KMS-11 (cell line): ENCODE measurements at regions not wholly inside any gene's neighbourhood (a gene's known extent, or its start where the extent isn't known, plus 50 kb on each side); places are given as distances from the start of the nearest gene placed in this dataset.

ENCODE experiments used
- H2AFZ ChIP-seq: fragments of 200-600 bp; sonication (generic); 2 replicates; pipeline ENCODE4 v1.6.1; 2016; ENCODE audit warnings: antibody characterized with exemption, mixed run types, low read depth
- H3K27ac ChIP-seq: fragments of 200-600 bp; sonication (generic); 2 replicates; pipeline ENCODE4 v1.6.1; 2016; ENCODE audit warnings: mild to moderate bottlenecking, mixed run types
- H3K27me3 ChIP-seq: fragments of 200-600 bp; sonication (generic); 2 replicates; pipeline ENCODE4 v1.6.1; 2017; ENCODE audit warnings: mild to moderate bottlenecking, low read depth, mixed run types, moderate library complexity; ENCODE audit not compliant: insufficient read depth
- H3K36me3 ChIP-seq: fragments of 200-600 bp; sonication (generic); 2 replicates; pipeline ENCODE4 v1.6.1; 2017; ENCODE audit warnings: mild to moderate bottlenecking, mixed run types; ENCODE audit not compliant: insufficient read depth
- H3K4me1 ChIP-seq: fragments of 200-600 bp; sonication (generic); 2 replicates; pipeline ENCODE4 v1.6.1; 2016; ENCODE audit warnings: mild to moderate bottlenecking, low read depth, mixed run types; ENCODE audit not compliant: poor library complexity, severe bottlenecking
- H3K4me2 ChIP-seq: fragments of 200-600 bp; sonication (generic); 2 replicates; pipeline ENCODE4 v1.7.0; 2016; ENCODE audit warnings: mild to moderate bottlenecking, mixed run types
- H3K4me3 ChIP-seq: fragments of 200-600 bp; sonication (generic); IDR thresholded peaks from 2 replicates; pipeline ENCODE4 v1.6.1; 2017; ENCODE audit warnings: low read depth, low read length, mixed read lengths; ENCODE audit not compliant: insufficient read depth
- H3K79me2 ChIP-seq: fragments of 200-600 bp; sonication (generic); 2 replicates; pipeline ENCODE4 v1.6.1; 2016; ENCODE audit warnings: low read depth, mixed run types; ENCODE audit not compliant: insufficient read depth
- H3K9ac ChIP-seq: fragments of 200-600 bp; sonication (generic); 2 replicates; pipeline ENCODE4 v1.6.1; 2016; ENCODE audit warnings: mild to moderate bottlenecking, mixed run types
- H4K20me1 ChIP-seq: fragments of 200-600 bp; sonication (generic); 2 replicates; pipeline ENCODE4 v1.6.1; 2016; ENCODE audit warnings: mild to moderate bottlenecking, mixed run types; ENCODE audit not compliant: insufficient read depth
- CTCF ChIP-seq: fragments of 200-600 bp; sonication (generic); conservative IDR thresholded peaks from 2 replicates; pipeline ENCODE4 v1.6.1; 2017; ENCODE audit warnings: low read depth, mild to moderate bottlenecking, antibody characterized with exemption, low read length, moderate library complexity, mixed read lengths

GRCh38 chr13:111401151-111401550 lies 80.7 kb downstream of the TEX29 start:
- Histone ChIP-seq H3K9ac (no peak overlapping the region), H3K27ac (no peak overlapping the region), H2AFZ (no peak overlapping the region), H3K27me3 (no peaks in the 10 kb centered on the region), H3K4me2 (no peak overlapping the region), H3K79me2 (no peaks in the 10 kb centered on the region), H3K36me3 (no peaks in the 10 kb centered on the region), H3K4me3 (no peak overlapping the region), H4K20me1 (no peaks in the 10 kb centered on the region), H3K4me1 (no peaks in the 10 kb centered on the region)
- no peak for TF ChIP-seq CTCF

GRCh38 chr13:111401755-111402154 lies 81.3 kb downstream of the TEX29 start:
- Histone ChIP-seq H3K9ac (no peak overlapping the region), H3K27me3 (no peaks in the 10 kb centered on the region), H3K36me3 (no peaks in the 10 kb centered on the region), H3K27ac (no peak overlapping the region), H3K4me2 (no peak overlapping the region), H3K4me1 (no peaks in the 10 kb centered on the region), H2AFZ (no peak overlapping the region), H3K79me2 (no peaks in the 10 kb centered on the region), H4K20me1 (no peaks in the 10 kb centered on the region), H3K4me3 (no peak overlapping the region)
- TF ChIP-seq CTCF = no peak

GRCh38 chr13:111402441-111402840 lies 82.0 kb downstream of the TEX29 start:
- H3K36me3 ChIP-seq = no peaks in the 10 kb centered on the region
- H3K27ac ChIP-seq = no peak overlapping the region
- no peak overlapping the region for H2AFZ ChIP-seq
- no peak overlapping the region for H3K9ac ChIP-seq
- no peaks in the 10 kb centered on the region for H3K79me2 ChIP-seq
- H3K27me3 ChIP-seq = no peaks in the 10 kb centered on the region
- no peak overlapping the region for H3K4me3 ChIP-seq
- H3K4me2 ChIP-seq = no peak overlapping the region
- no peaks in the 10 kb centered on the region for H4K20me1 ChIP-seq
- no peaks in the 10 kb centered on the region for H3K4me1 ChIP-seq
- no peak for TF ChIP-seq CTCF

- no peak for TF ChIP-seq CTCF
- Histone ChIP-seq H3K27me3 (no peaks in the 10 kb centered on the region), H3K4me1 (no peaks in the 10 kb centered on the region), H3K9ac (no peak overlapping the region), H2AFZ (no peak overlapping the region), H3K79me2 (no peaks in the 10 kb centered on the region), H3K27ac (no peak overlapping the region), H3K4me2 (no peak overlapping the region), H3K36me3 (no peaks in the 10 kb centered on the region), H3K4me3 (no peak overlapping the region), H4K20me1 (no peaks in the 10 kb centered on the region)
These were observed 82.8 kb downstream of the TEX29 start for GRCh38 chr13:111403266-111403665.

GRCh38 chr13:111404746-111405145 lies 84.3 kb downstream of the TEX29 start:
- no peak overlapping the region for H3K4me2 ChIP-seq
- no peaks in the 10 kb centered on the region for H3K4me1 ChIP-seq
- no peaks in the 10 kb centered on the region for H3K79me2 ChIP-seq
- H4K20me1 ChIP-seq = no peaks in the 10 kb centered on the region
- H3K27me3 ChIP-seq = no peaks in the 10 kb centered on the region
- H3K27ac ChIP-seq = no peak overlapping the region
- no peak overlapping the region for H3K9ac ChIP-seq
- no peak for TF ChIP-seq CTCF
- H2AFZ ChIP-seq = no peak overlapping the region
- no peaks in the 10 kb centered on the region for H3K36me3 ChIP-seq
- H3K4me3 ChIP-seq = no peak overlapping the region
